Urinary bladder (tissue), 3 donors: ENCODE measurements at regions not wholly inside any gene's neighbourhood (a gene's known extent, or its start where the extent isn't known, plus 50 kb on each side); places are given as distances from the start of the nearest gene placed in this dataset.

Source experiments
- DNase-seq: peaks from one replicate; pipeline ENCODE4 v3.0.0-alpha.2; 2015; ENCODE audit errors: extremely low spot score
- H3K27ac ChIP-seq: one replicate; pipeline ENCODE4 v1.5.1; 2013; ENCODE audit warnings: low read depth, mild to moderate bottlenecking, moderate library complexity
- H3K36me3 ChIP-seq: one replicate; pipeline ENCODE4 v1.6.1; 2013; ENCODE audit warnings: mild to moderate bottlenecking, moderate library complexity; ENCODE audit not compliant: insufficient read depth
- H3K4me1 ChIP-seq: one replicate; pipeline ENCODE4 v1.6.1; 2013; ENCODE audit warnings: mild to moderate bottlenecking, moderate library complexity; ENCODE audit not compliant: insufficient read depth
- H3K4me3 ChIP-seq: one replicate; pipeline ENCODE4 v1.5.1; 2013; ENCODE audit warnings: low read depth, low read length
- whole genome bisulfite sequencing: extraction: QIAGEN DNeasy Blood & Tissue Kit; methylation state at CpG from one replicate; pipeline ENCODE4 v1.1.7; 2013; 5-methylcytosine and 5-hydroxymethylcytosine counted together
- donor health status: healthy with polysubstance abuse.
- donor health status: healthy.

- H3K4me3 ChIP-seq: no peak overlapping the region
- WGBS: 68% methylated on average over 5 of the region's 5 CpGs
- H3K4me1 ChIP-seq: no peaks in the 10 kb centered on the region
- H3K27ac ChIP-seq: no peak overlapping the region
- no peaks in the 10 kb centered on the region for H3K36me3 ChIP-seq
- DNase-seq: no peak
Observed at GRCh38 chr14:97843066-97843465, 1045.9 kb downstream of the VRK1 start.

- 87% methylated on average over 2 of the region's 2 CpGs for WGBS
- no peaks in the 10 kb centered on the region for H3K4me1 ChIP-seq
- DNase-seq: no peak
- no peaks in the 10 kb centered on the region for H3K36me3 ChIP-seq
- no peak overlapping the region for H3K27ac ChIP-seq
- H3K4me3 ChIP-seq: no peak overlapping the region
Observed at GRCh38 chr14:97844042-97844441, 1046.9 kb downstream of the VRK1 start.

GRCh38 chr14:97846156-97846555 is 1049.0 kb downstream of the VRK1 start:
- 94% methylated on average over 1 of the region's 1 CpG for WGBS
- DNase-seq: no peak
- Histone ChIP-seq H3K4me1 (no peaks in the 10 kb centered on the region), H3K27ac (no peak overlapping the region), H3K4me3 (no peak overlapping the region), H3K36me3 (no peaks in the 10 kb centered on the region)

GRCh38 chr14:97848317-97848980 is 1051.3 kb downstream of the VRK1 start:
- no peak for DNase-seq
- 57% methylated on average over 13 of the region's 13 CpGs for WGBS
- no peak overlapping the region for H3K27ac ChIP-seq
- H3K36me3 ChIP-seq: no peaks in the 10 kb centered on the region
- H3K4me1 ChIP-seq: no peaks in the 10 kb centered on the region
- no peak overlapping the region for H3K4me3 ChIP-seq

- Histone ChIP-seq H3K27ac (no peak overlapping the region), H3K36me3 (no peaks in the 10 kb centered on the region), H3K4me3 (no peak overlapping the region), H3K4me1 (no peaks in the 10 kb centered on the region)
- DNase-seq: no peak
- WGBS: 56% methylated on average over 2 of the region's 2 CpGs
Observed at GRCh38 chr14:97850466-97850865, 1053.3 kb downstream of the VRK1 start.

- H3K4me3 ChIP-seq: no peak overlapping the region
- no peak overlapping the region for H3K27ac ChIP-seq
- H3K36me3 ChIP-seq: no peaks in the 10 kb centered on the region
- no peaks in the 10 kb centered on the region for H3K4me1 ChIP-seq
- DNase-seq: no peak
- 87% methylated on average over 6 of the region's 6 CpGs for WGBS
Observed at GRCh38 chr14:97850886-97851285, 1053.7 kb downstream of the VRK1 start.

GRCh38 chr14:97851428-97851995 is 1054.3 kb downstream of the VRK1 start:
- H3K4me3 ChIP-seq: no peak overlapping the region
- H3K27ac ChIP-seq: no peak overlapping the region
- no peak for DNase-seq
- H3K36me3 ChIP-seq: no peaks in the 10 kb centered on the region
- 69% methylated on average over 15 of the region's 15 CpGs for WGBS
- no peaks in the 10 kb centered on the region for H3K4me1 ChIP-seq

GRCh38 chr14:97854918-97855317 is 1057.7 kb downstream of the VRK1 start:
- 68% methylated on average over 9 of the region's 9 CpGs for WGBS
- H3K4me3 ChIP-seq: no peak overlapping the region

GRCh38 chr14:97866195-97866594 is 1069.0 kb downstream of the VRK1 start:
- Histone ChIP-seq H3K4me3 (no peak overlapping the region), H3K4me1 (no peaks in the 10 kb centered on the region), H3K36me3 (no peaks in the 10 kb centered on the region), H3K27ac (no peak overlapping the region)
- WGBS: 70% methylated on average over 2 of the region's 2 CpGs
- DNase-seq: no peak

More at GRCh38 chr14:97854918-97855317, 1057.7 kb downstream of the VRK1 start:
- H3K4me1 ChIP-seq: no peaks in the 10 kb centered on the region
- H3K36me3 ChIP-seq: no peaks in the 10 kb centered on the region
- H3K27ac ChIP-seq: no peak overlapping the region
- DNase-seq: no peak

GRCh38 chr14:97866664-97867063 is 1069.5 kb downstream of the VRK1 start:
- no peak overlapping the region for H3K4me3 ChIP-seq
- no peaks in the 10 kb centered on the region for H3K4me1 ChIP-seq
- 72% methylated on average over 5 of the region's 5 CpGs for WGBS
- no peak for DNase-seq
- no peaks in the 10 kb centered on the region for H3K36me3 ChIP-seq
- no peak overlapping the region for H3K27ac ChIP-seq

- H3K27ac ChIP-seq: no peak overlapping the region
- no peak for DNase-seq
- H3K4me3 ChIP-seq: no peak overlapping the region
- H3K4me1 ChIP-seq: no peaks in the 10 kb centered on the region
- H3K36me3 ChIP-seq: no peaks in the 10 kb centered on the region
Observed at GRCh38 chr14:97873291-97873690, 1076.1 kb downstream of the VRK1 start.

GRCh38 chr14:97874394-97874793 is 1077.2 kb downstream of the VRK1 start:
- 90% methylated on average over 9 of the region's 9 CpGs for WGBS
- Histone ChIP-seq H3K36me3 (no peaks in the 10 kb centered on the region), H3K27ac (no peak overlapping the region), H3K4me1 (no peaks in the 10 kb centered on the region), H3K4me3 (no peak overlapping the region)
- no peak for DNase-seq

- WGBS: 94% methylated on average over 1 of the region's 1 CpG
- H3K4me1 ChIP-seq: no peaks in the 10 kb centered on the region
- no peak for DNase-seq
- no peak overlapping the region for H3K27ac ChIP-seq
- H3K36me3 ChIP-seq: no peaks in the 10 kb centered on the region
- no peak overlapping the region for H3K4me3 ChIP-seq
Observed at GRCh38 chr14:97878206-97878605, 1081.0 kb downstream of the VRK1 start.

GRCh38 chr14:97878727-97879126 is 1081.5 kb downstream of the VRK1 start:
- H3K4me1 ChIP-seq: no peaks in the 10 kb centered on the region
- H3K36me3 ChIP-seq: no peaks in the 10 kb centered on the region
- DNase-seq: no peak
- 21% methylated on average over 5 of the region's 5 CpGs for WGBS
- H3K4me3 ChIP-seq: no peak overlapping the region
- no peak overlapping the region for H3K27ac ChIP-seq
